K562 (cell line): ENCODE measurements at regions not wholly inside any gene's neighbourhood (a gene's known extent, or its start where the extent isn't known, plus 50 kb on each side); places are given as distances from the start of the nearest gene placed in this dataset.

Source experiments
- ATAC-seq: fragments of 200-7000 bp; cut with Tn5 transposase; 3 replicates; pipeline ENCODE4 v1.9.1; 2020; ENCODE audit warnings: moderate library complexity
- BruUV-seq: library from RNA; stranded (reverse); fragments of 400-500 nt; replicated peaks from 2 replicates; lab custom pipeline; 2021; lab: Mats Ljungman, UMichigan
- CTCF ChIA-PET: fragments of 300-600 bp; formaldehyde crosslinking; extraction: SDS; loops from one replicate; lab custom pipeline; 2021; ENCODE audit warnings: low intra/inter-chr PET ratio; lab: Yijun Ruan, JAX
- POLR2A ChIA-PET: fragments of 300-600, 350-650 bp; sonication (Branson Sonifier 250); formaldehyde crosslinking; extraction: SDS; loops from one replicate; lab custom pipeline; 2021; ENCODE audit warnings: antibody characterized with exemption, inconsistent platforms; lab: Yijun Ruan, JAX
- DNase-seq, 4 experiments: peaks; one replicate each; pipeline versions ENCODE4 v3.0.0 to v3.0.0-alpha.2; 2011 to 2018; ENCODE audit warnings: low spot score in 3 of 4, mixed read lengths in 3 of 4; ENCODE audit errors: extremely low read depth in 1 of 4
- FAIRE-seq: peaks from 2 replicates; lab custom pipeline; 2011; peaks lifted over from hg19 to GRCh38; lab: Jason Lieb, UNC
- H2AFZ ChIP-seq: 2 replicates; pipeline ENCODE4 v1.6.0; 2011; ENCODE audit warnings: low read depth, low read length, control low read depth, inconsistent platforms
- H3K27ac ChIP-seq: fragments of 200-600 bp; 3 replicates; pipeline ENCODE4 v1.8.0; 2011; ENCODE audit warnings: low read depth, mild to moderate bottlenecking, control low read depth, inconsistent platforms, low read length, moderate library complexity, mixed read lengths; ENCODE audit errors: extremely low read depth
- H3K27me3 ChIP-seq, 2 experiments: fragments of 300-600 bp in 1 of 2; 2 replicates in 1 of 2; 3 replicates in 1 of 2; pipeline versions ENCODE4 v1.6.0 to v1.8.0; 2011; ENCODE audit warnings: inconsistent platforms in 2 of 2, low read length in 2 of 2, mild to moderate bottlenecking in 1 of 2, mixed read lengths in 1 of 2, moderate library complexity in 1 of 2; ENCODE audit not compliant: control insufficient read depth in 2 of 2, insufficient read depth in 2 of 2
- H3K36me3 ChIP-seq: fragments of 300-600 bp; 3 replicates; pipeline ENCODE4 v1.8.0; 2011; ENCODE audit warnings: mild to moderate bottlenecking, low read length, inconsistent platforms; ENCODE audit not compliant: control insufficient read depth, insufficient read depth
- H3K4me1 ChIP-seq, 2 experiments: fragments of 200-600 bp in 1 of 2; replicated peaks in 1 of 2; 2 replicates in 1 of 2; 3 replicates in 1 of 2; pipeline versions ENCODE4 v1.5.1 to v1.8.0; 2011; ENCODE audit warnings: inconsistent platforms in 2 of 2, low read length in 2 of 2, mild to moderate bottlenecking in 1 of 2, mixed read lengths in 1 of 2, moderate library complexity in 1 of 2; ENCODE audit not compliant: control insufficient read depth in 2 of 2, insufficient read depth in 2 of 2
- H3K4me2 ChIP-seq: 2 replicates; pipeline ENCODE4 v1.6.1; 2011; ENCODE audit warnings: low read length, control low read depth, inconsistent platforms, mixed read lengths; ENCODE audit not compliant: insufficient read depth
- H3K4me3 ChIP-seq: fragments of 200-600 bp; sonication (generic), shearing (Covaris generic); 2 replicates; pipeline ENCODE4 v1.5.1; 2016; ENCODE audit warnings: control low read depth, inconsistent platforms
- H3K79me2 ChIP-seq: fragments of 200-600 bp; 3 replicates; pipeline ENCODE4 v1.8.0; 2011; ENCODE audit warnings: low read length, inconsistent platforms; ENCODE audit not compliant: control insufficient read depth, insufficient read depth
- H3K9ac ChIP-seq, 2 experiments: 2 replicates each; pipeline versions ENCODE4 v1.6.0 to v1.6.1; 2011; ENCODE audit warnings: low read depth in 2 of 2, low read length in 2 of 2, control low read depth in 1 of 2, inconsistent platforms in 1 of 2, mild to moderate bottlenecking in 1 of 2, mixed read lengths in 1 of 2; ENCODE audit not compliant: insufficient read depth in 1 of 2
- H3K9me1 ChIP-seq: one replicate; pipeline ENCODE4 v1.6.0; 2011; ENCODE audit warnings: inconsistent platforms, mild to moderate bottlenecking, low read length, moderate library complexity; ENCODE audit not compliant: control insufficient read depth, insufficient read depth
- H3K9me3 ChIP-seq: replicated peaks from 2 replicates; pipeline ENCODE4 v1.5.1; 2011; ENCODE audit warnings: low read depth, low read length, inconsistent platforms; ENCODE audit not compliant: control insufficient read depth, insufficient read depth
- H4K20me1 ChIP-seq: replicated peaks from 2 replicates; pipeline ENCODE4 v1.6.1; 2011; ENCODE audit warnings: low read length, inconsistent platforms, mixed read lengths; ENCODE audit not compliant: control insufficient read depth, insufficient read depth
- C11orf30 ChIP-seq: fragments of 450-650 bp; IDR thresholded peaks from 2 replicates; pipeline ENCODE4 v1.6.1; 2016; ENCODE audit warnings: low read depth, mild to moderate bottlenecking
- CBFB ChIP-seq: sonication (generic); formaldehyde crosslinking; IDR thresholded peaks from 2 replicates; pipeline ENCODE4 v1.4.0; 2020; ENCODE audit warnings: mild to moderate bottlenecking, missing genetic modification reagents
- CTCF ChIP-seq, 3 experiments: IDR thresholded peaks in 2 of 3; conservative IDR thresholded peaks in 1 of 3; 2 replicates each; pipeline ENCODE4 v1.5.1; 2011 to 2012; ENCODE audit warnings: low read length in 3 of 3, mild to moderate bottlenecking in 3 of 3, control low read depth in 2 of 3, improper control_type of control experiment in 1 of 3, inconsistent platforms in 1 of 3, low read depth in 1 of 3, mixed read lengths in 1 of 3, moderate library complexity in 1 of 3; ENCODE audit not compliant: insufficient read depth in 2 of 3
- PHF21A ChIP-seq: fragments of 450-650 bp; IDR thresholded peaks from 2 replicates; pipeline ENCODE4 v1.6.1; 2017; ENCODE audit warnings: low read depth, borderline replicate concordance
- RBM22 ChIP-seq: fragments of 200-400 bp; formaldehyde crosslinking; IDR thresholded peaks from 2 replicates; pipeline ENCODE4 v1.6.1; 2018; ENCODE audit warnings: low read length, low read depth; ENCODE audit not compliant: poor library complexity, severe bottlenecking
- SIX5 ChIP-seq, 2 experiments: IDR thresholded peaks; 2 replicates each; pipeline ENCODE4 v1.6.1; 2011; ENCODE audit warnings: low read length in 2 of 2, borderline replicate concordance in 1 of 2, low read depth in 1 of 2, mild to moderate bottlenecking in 1 of 2, moderate library complexity in 1 of 2; ENCODE audit not compliant: insufficient read depth in 1 of 2
- SMC3 ChIP-seq: conservative IDR thresholded peaks from 2 replicates; pipeline ENCODE4 v1.6.1; 2011; ENCODE audit warnings: low read depth, low read length, improper control_type of control experiment; ENCODE audit not compliant: insufficient read depth
- ZNF224 ChIP-seq: sonication (generic); formaldehyde crosslinking; IDR thresholded peaks from 2 replicates; pipeline ENCODE4 v1.8.0; 2022; ENCODE audit warnings: mild to moderate bottlenecking, missing genetic modification reagents
- ZSCAN29 ChIP-seq: fragments of 450-650 bp; IDR thresholded peaks from 2 replicates; pipeline ENCODE4 v1.6.1; 2017
- WGBS: fragments of 100-300 bp; shearing (Covaris generic); methylation state at CpG from one replicate; pipeline ENCODE4 v1.1.6; 2016; ENCODE audit warnings: low coverage, mixed read lengths; ENCODE audit not compliant: insufficient coverage; ENCODE audit errors: missing lambda C conversion rate; 5-methylcytosine and 5-hydroxymethylcytosine counted together
- in situ Hi-C: fragments of 300-500 bp; cut with MboI; formaldehyde crosslinking; loops from 4 replicates; pipeline ENCODE4 v1.15.0; 2018; ENCODE audit warnings: inconsistent platforms, mixed read lengths
- intact Hi-C: fragments of 100-400 bp; cut with micrococcal nuclease; formaldehyde crosslinking; loops from 2 replicates; pipeline ENCODE4 v1.14.2; 2022
- TF ChIP-seq, protein P1 (sequence below), 3 experiments: fragments of 200-800 bp in 1 of 3; sonication (Bioruptor generic) in 1 of 3; sonication (generic) in 1 of 3; formaldehyde crosslinking in 1 of 3; IDR thresholded peaks; 2 replicates each; pipeline versions ENCODE4 v1.6.1 to v1.8.0; 2016 to 2022; ENCODE audit warnings: mild to moderate bottlenecking in 2 of 3, missing compliant biosample characterization in 2 of 3, missing genetic modification characterization in 2 of 3, missing genetic modification reagents in 1 of 3

- peak; percentile 51 to 67 (median 66) for TF ChIP-seq CTCF (IDR thresholded peaks at IDR 0.05 in 2 of 3, conservative IDR thresholded peaks at IDR 0.05 in 1 of 3; ENCODE audit: insufficient read depth in 2 of 3, low read depth in 1 of 3, low read length in 3 of 3)
- TF ChIP-seq C11orf30: no peak
- no peak for TF ChIP-seq ZSCAN29
- 0 out of 2 replicates have a peak, but pooled peaks have one; percentile 41 for TF ChIP-seq SMC3
Observed at GRCh38 chr12:4107436-4107878, 166.1 kb upstream of the CCND2 start (continued).

- ChIA-PET POLR2A (interaction anchor here (0.6 to 1.8 kb wide), 3 partner anchors 12 to 170 kb away, joined by 3 to 5 read pairs (median 4); no protein-coding TSS in a partner anchor), CTCF (interaction anchor here (1.1 to 1.8 kb wide), 3 partner anchors 169 to 172 kb away, joined by 3 to 5 read pairs (median 4); no protein-coding TSS in a partner anchor)
- H2AFZ ChIP-seq: no peak overlapping the region
- in situ Hi-C loops: no loop called here
- 17% methylated on average over 8 of the region's 8 CpGs for WGBS
- H4K20me1 ChIP-seq: no peaks in the 10 kb centered on the region
- no peaks in the 10 kb centered on the region for H3K9me3 ChIP-seq
- ATAC-seq: no peak
- H3K4me1 ChIP-seq: no peaks in the 10 kb centered on the region
- no peak for DNase-seq
- H3K9me1 ChIP-seq: no peaks in the 10 kb centered on the region
- no peaks in the 10 kb centered on the region for H3K36me3 ChIP-seq
- H3K9ac ChIP-seq: no peak overlapping the region
- no peaks in the 10 kb centered on the region for H3K79me2 ChIP-seq
- TF ChIP-seq ZNF224 (CRISPR knock-in tag) (no peak), RBM22 (no peak), CBFB (CRISPR knock-in tag) (no peak), SIX5 (IDR thresholded peaks at IDR 0.05; ENCODE audit: borderline replicate concordance in 1 of 2, insufficient read depth in 1 of 2, low read depth in 1 of 2, low read length in 2 of 2) (no peak), PHF21A (no peak)
- TF ChIP-seq, protein P1, sequence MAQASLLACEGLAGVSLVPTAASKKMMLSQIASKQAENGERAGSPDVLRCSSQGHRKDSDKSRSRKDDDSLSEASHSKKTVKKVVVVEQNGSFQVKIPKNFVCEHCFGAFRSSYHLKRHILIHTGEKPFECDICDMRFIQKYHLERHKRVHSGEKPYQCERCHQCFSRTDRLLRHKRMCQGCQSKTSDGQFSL (CRISPR knock-in tag; IDR thresholded peaks at IDR 0.05): no peak
- TF ChIP-seq, protein P1 (tag; IDR thresholded peaks at IDR 0.05): no peak
- FAIRE-seq: no peak
- BruUV-seq: no TSS peak
- no peak overlapping the region for H3K4me2 ChIP-seq
- intact Hi-C loops: loop anchor here (2.0 to 10.0 kb wide), 2 partner anchors 118 to 170 kb away; no protein-coding TSS in a partner anchor
- H3K4me3 ChIP-seq: no peak overlapping the region
- H3K27ac ChIP-seq: no peak overlapping the region
- peaks cover 7 to 10% of the 10 kb centered on the region in 2 experiments; a peak in 3 of 5 replicates for H3K27me3 ChIP-seq
Observed at GRCh38 chr12:4106621-4107020, 166.9 kb upstream of the CCND2 start.
